ENCODE measurements at regions not wholly inside any gene's neighbourhood (a gene's known extent, or its start where the extent isn't known, plus 50 kb on each side); places are given as distances from the start of the nearest gene placed in this dataset.

DNA sequence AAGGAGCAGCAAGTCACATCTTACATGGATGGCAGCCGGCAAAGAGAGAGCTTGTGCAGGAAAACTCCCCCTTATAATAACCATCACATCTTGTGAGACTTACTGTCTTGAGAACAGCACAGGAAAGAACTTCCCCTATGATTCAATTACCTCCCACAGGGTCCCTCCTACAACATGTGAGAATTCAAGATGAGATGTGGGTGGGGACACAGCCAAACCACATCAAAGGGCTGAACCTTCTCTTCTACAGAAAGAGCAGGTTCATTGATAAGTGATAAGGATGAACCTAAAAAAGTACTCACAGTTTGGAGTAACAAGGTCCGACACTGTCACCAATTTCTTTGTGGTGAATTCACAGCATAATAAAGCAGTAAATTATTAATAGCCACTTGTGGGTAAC, 422.2 kb upstream of the FSIP2 start:
- H3K9me3 ChIP-seq (ENCODE audit: control insufficient read depth, insufficient read depth, low read length): peaks cover 2% of the 10 kb centered on the region; the same call in 1 of the 2 replicates
- in situ Hi-C loops (cut with MboI; ENCODE audit: low sequenced_read_pairs) (no loop called here), intact Hi-C loops (cut with micrococcal nuclease) (no loop called here), dilution Hi-C loops (cut with HindIII; ENCODE audit: low sequenced_read_pairs, unreplicated experiment) (no loop called here)
- no peaks in the 10 kb centered on the region for H3K79me1 ChIP-seq (ENCODE audit: low read depth in 1 of 2, low read length in 2 of 2)
- H3K18ac ChIP-seq (ENCODE audit: low read depth, low read length): no peak overlapping the region
- no peak overlapping the region for H3K4me2 ChIP-seq (ENCODE audit: low read depth, low read length)
- H2BK120ac ChIP-seq (ENCODE audit: low read depth, low read length): no peak overlapping the region
- no peak overlapping the region for H3K14ac ChIP-seq (replicated peaks; ENCODE audit: low read depth, low read length)
- H3K4ac ChIP-seq (ENCODE audit: low read depth, low read length): no peak overlapping the region
- H2BK20ac ChIP-seq (ENCODE audit: low read depth, low read length): no peak overlapping the region
- ChIA-PET CTCF (no interaction called here), POLR2A (ENCODE audit: unreplicated experiment) (no interaction called here)
- H4K20me1 ChIP-seq (ENCODE audit: insufficient read depth, low read length): no peaks in the 10 kb centered on the region
- H3K56ac ChIP-seq (ENCODE audit: extremely low read depth, insufficient read depth, low read length): no peak overlapping the region
- no peaks in the 10 kb centered on the region for H3K36me3 ChIP-seq (ENCODE audit: control insufficient read depth, insufficient read depth, low read length)
- H3K9ac ChIP-seq (ENCODE audit: low read depth, low read length): no peak overlapping the region
- H2BK15ac ChIP-seq (ENCODE audit: low read depth, low read length): no peak overlapping the region
- DNase-seq: no peak
- H3K4me1 ChIP-seq (ENCODE audit: control insufficient read depth, insufficient read depth, low read length): no peaks in the 10 kb centered on the region
- no peak overlapping the region for H3K4me3 ChIP-seq (ENCODE audit: insufficient read depth, low read depth, low read length)
- no peak overlapping the region for H3K27ac ChIP-seq (ENCODE audit: insufficient read depth, low read length)
- no peak overlapping the region for H2BK5ac ChIP-seq (ENCODE audit: low read depth, low read length, poor library complexity, severe bottlenecking)
- no peaks in the 10 kb centered on the region for H3K27me3 ChIP-seq (ENCODE audit: control insufficient read depth, insufficient read depth, low read length)
- H3K9me1 ChIP-seq (ENCODE audit: insufficient read depth, low read length): no peaks in the 10 kb centered on the region
- H2AFZ ChIP-seq (replicated peaks; ENCODE audit: low read length, poor library complexity): no peak overlapping the region
- BruUV-seq (replicated peaks): no TSS peak
- H3K23ac ChIP-seq (ENCODE audit: low read depth, low read length): no peak overlapping the region
- no CpG with 5 or more reads among the region's 2 CpGs for WGBS, 2 experiments (ENCODE audit: extremely low coverage in 2 of 2, insufficient read length in 1 of 2)
- H4K8ac ChIP-seq (ENCODE audit: low read depth in 2 of 2, low read length in 2 of 2): no peak overlapping the region
- H4K91ac ChIP-seq (ENCODE audit: insufficient read depth, low read depth, low read length): no peak overlapping the region
- TF ChIP-seq BHLHE40 (IDR thresholded peaks at IDR 0.05; ENCODE audit: low read depth, low read length) (no peak), POLR2A (IDR thresholded peaks at IDR 0.05; ENCODE audit: low read depth, low read length) (no peak), SMC3 (IDR thresholded peaks at IDR 0.05; ENCODE audit: low read depth, low read length) (no peak), CHD1 (IDR thresholded peaks at IDR 0.05; ENCODE audit: low read depth, low read length) (no peak), FOS (IDR thresholded peaks at IDR 0.05; ENCODE audit: low read depth, low read length) (no peak), RFX5 (IDR thresholded peaks at IDR 0.05; ENCODE audit: low read depth, low read length) (no peak), RCOR1 (IDR thresholded peaks at IDR 0.05; ENCODE audit: insufficient replicate concordance, low read length) (no peak)
- TF ChIP-seq, protein P1, sequence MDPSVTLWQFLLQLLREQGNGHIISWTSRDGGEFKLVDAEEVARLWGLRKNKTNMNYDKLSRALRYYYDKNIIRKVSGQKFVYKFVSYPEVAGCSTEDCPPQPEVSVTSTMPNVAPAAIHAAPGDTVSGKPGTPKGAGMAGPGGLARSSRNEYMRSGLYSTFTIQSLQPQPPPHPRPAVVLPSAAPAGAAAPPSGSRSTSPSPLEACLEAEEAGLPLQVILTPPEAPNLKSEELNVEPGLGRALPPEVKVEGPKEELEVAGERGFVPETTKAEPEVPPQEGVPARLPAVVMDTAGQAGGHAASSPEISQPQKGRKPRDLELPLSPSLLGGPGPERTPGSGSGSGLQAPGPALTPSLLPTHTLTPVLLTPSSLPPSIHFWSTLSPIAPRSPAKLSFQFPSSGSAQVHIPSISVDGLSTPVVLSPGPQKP (IDR thresholded peaks at IDR 0.05; ENCODE audit: borderline replicate concordance, low read depth, low read length): no peak
- TF ChIP-seq, protein P2, sequence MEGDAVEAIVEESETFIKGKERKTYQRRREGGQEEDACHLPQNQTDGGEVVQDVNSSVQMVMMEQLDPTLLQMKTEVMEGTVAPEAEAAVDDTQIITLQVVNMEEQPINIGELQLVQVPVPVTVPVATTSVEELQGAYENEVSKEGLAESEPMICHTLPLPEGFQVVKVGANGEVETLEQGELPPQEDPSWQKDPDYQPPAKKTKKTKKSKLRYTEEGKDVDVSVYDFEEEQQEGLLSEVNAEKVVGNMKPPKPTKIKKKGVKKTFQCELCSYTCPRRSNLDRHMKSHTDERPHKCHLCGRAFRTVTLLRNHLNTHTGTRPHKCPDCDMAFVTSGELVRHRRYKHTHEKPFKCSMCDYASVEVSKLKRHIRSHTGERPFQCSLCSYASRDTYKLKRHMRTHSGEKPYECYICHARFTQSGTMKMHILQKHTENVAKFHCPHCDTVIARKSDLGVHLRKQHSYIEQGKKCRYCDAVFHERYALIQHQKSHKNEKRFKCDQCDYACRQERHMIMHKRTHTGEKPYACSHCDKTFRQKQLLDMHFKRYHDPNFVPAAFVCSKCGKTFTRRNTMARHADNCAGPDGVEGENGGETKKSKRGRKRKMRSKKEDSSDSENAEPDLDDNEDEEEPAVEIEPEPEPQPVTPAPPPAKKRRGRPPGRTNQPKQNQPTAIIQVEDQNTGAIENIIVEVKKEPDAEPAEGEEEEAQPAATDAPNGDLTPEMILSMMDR (conservative IDR thresholded peaks at IDR 0.05; ENCODE audit: low read depth, low read length): no peak
- TF ChIP-seq, protein P3, sequence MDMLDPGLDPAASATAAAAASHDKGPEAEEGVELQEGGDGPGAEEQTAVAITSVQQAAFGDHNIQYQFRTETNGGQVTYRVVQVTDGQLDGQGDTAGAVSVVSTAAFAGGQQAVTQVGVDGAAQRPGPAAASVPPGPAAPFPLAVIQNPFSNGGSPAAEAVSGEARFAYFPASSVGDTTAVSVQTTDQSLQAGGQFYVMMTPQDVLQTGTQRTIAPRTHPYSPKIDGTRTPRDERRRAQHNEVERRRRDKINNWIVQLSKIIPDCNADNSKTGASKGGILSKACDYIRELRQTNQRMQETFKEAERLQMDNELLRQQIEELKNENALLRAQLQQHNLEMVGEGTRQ (IDR thresholded peaks at IDR 0.05; ENCODE audit: low read depth, low read length): no peak
- no peak overlapping the region for H2AK9ac ChIP-seq (replicated peaks; ENCODE audit: low read depth, low read length, poor library complexity)
- no peak for ATAC-seq (ENCODE audit: low read depth)
- H2AK5ac ChIP-seq (ENCODE audit: low read depth, low read length): no peak overlapping the region
- no peak overlapping the region for H4K5ac ChIP-seq (ENCODE audit: low read depth, low read length)

All from IMR-90 (cell line).